ENCODE measurements at regions not wholly inside any gene's neighbourhood (a gene's known extent, or its start where the extent isn't known, plus 50 kb on each side); places are given as distances from the start of the nearest gene placed in this dataset.
"Not testable (repeated sequence)": the region's sequence is repeated elsewhere in the genome, so short reads cannot be mapped to it uniquely, and the experiment has no call there.

DNA sequence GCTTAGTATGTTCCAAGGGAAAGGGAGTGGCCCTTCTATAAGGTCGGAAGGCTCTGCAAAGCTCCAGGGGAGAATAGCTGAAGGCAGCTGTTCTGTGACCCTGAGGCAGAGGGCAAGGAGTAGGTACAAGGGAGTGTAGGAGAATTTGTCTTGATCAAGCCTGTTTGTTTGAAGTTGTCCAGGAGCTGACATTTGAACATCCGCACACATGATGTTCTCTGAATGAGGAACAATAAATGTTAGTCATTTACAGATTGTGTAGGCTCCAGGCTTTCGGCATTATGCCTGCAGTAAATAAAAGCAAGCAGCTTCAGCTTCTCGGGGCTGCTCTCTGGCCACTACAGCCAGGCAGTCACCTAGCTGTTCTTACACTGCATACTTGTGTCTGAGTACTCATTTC lies 52.7 kb downstream of the CTAGE6 start:
- H3K4me1 Mint-ChIP-seq; H3K9me3 Mint-ChIP-seq; CTCF ChIA-PET; H3K27me3 Mint-ChIP-seq (ENCODE audit: low read depth); DNase-seq (ENCODE audit: low spot score); H3K36me3 Mint-ChIP-seq; POLR2A ChIA-PET; H3K27ac Mint-ChIP-seq; ATAC-seq; H3K4me3 Mint-ChIP-seq: not testable (repeated sequence)

- H3K4me1 Mint-ChIP-seq; DNase-seq (ENCODE audit: low spot score); H3K36me3 Mint-ChIP-seq; CTCF ChIA-PET; H3K27ac Mint-ChIP-seq; POLR2A ChIA-PET; H3K4me3 Mint-ChIP-seq; H3K27me3 Mint-ChIP-seq (ENCODE audit: low read depth); H3K9me3 Mint-ChIP-seq: not testable (repeated sequence)
- peak; percentile 99 for ATAC-seq
Observed at GRCh38 chr7:143700759-143701699, 56.5 kb downstream of the CTAGE6 start.

All from WTC11 (cell line).